ENCODE measurements at regions not wholly inside any gene's neighbourhood (a gene's known extent, or its start where the extent isn't known, plus 50 kb on each side); places are given as distances from the start of the nearest gene placed in this dataset.

- TF ChIP-seq FOSL1 (IDR thresholded peaks at IDR 0.05; ENCODE audit: insufficient read depth, low read depth, low read length) (no peak), CTCF (IDR thresholded peaks at IDR 0.05; ENCODE audit: control extremely low read depth in 1 of 3, insufficient read depth in 1 of 3, low read depth in 1 of 3, low read length in 3 of 3) (no peak), POLR2A (IDR thresholded peaks at IDR 0.05; ENCODE audit: control extremely low read depth in 1 of 2, low read depth in 2 of 2, low read length in 2 of 2) (no peak), RXRA (IDR thresholded peaks at IDR 0.05; ENCODE audit: insufficient read depth, low read depth, low read length) (no peak), ATF3 (IDR thresholded peaks at IDR 0.05; ENCODE audit: insufficient read depth, low read depth, low read length) (no peak), JUN (IDR thresholded peaks at IDR 0.05; ENCODE audit: low read depth, low read length) (no peak), PHF8 (conservative IDR thresholded peaks at IDR 0.05; ENCODE audit: low read depth, low read length) (no peak), JUND (IDR thresholded peaks at IDR 0.05; ENCODE audit: low read length) (no peak), RFX5 (IDR thresholded peaks at IDR 0.05; ENCODE audit: borderline replicate concordance, low read depth, low read length) (no peak)
These were observed 183.8 kb upstream of the MCTP2 start for GRCh38 chr15:94047566-94047965.

Measured in H1 (cell line).